Keratinocyte (primary cell): ENCODE measurements at regions not wholly inside any gene's neighbourhood (a gene's known extent, or its start where the extent isn't known, plus 50 kb on each side); places are given as distances from the start of the nearest gene placed in this dataset.

Source experiments
- DNase-seq: peaks from one replicate; pipeline ENCODE4 v3.0.0-alpha.2; 2011; ENCODE audit warnings: low read depth, missing footprints, low spot score
- FAIRE-seq: peaks from 2 replicates; lab custom pipeline; 2011; peaks lifted over from hg19 to GRCh38; lab: Jason Lieb, UNC
- H2AFZ ChIP-seq: 2 replicates; pipeline ENCODE4 v1.6.0; 2012; ENCODE audit warnings: low read length, control low read depth, inconsistent platforms; ENCODE audit not compliant: control insufficient read depth
- H3K27ac ChIP-seq: 2 replicates; pipeline ENCODE4 v1.5.1; 2011; ENCODE audit warnings: low read length; ENCODE audit not compliant: control insufficient read depth, insufficient read depth
- H3K27me3 ChIP-seq: 3 replicates; pipeline ENCODE4 v1.6.0; 2011; ENCODE audit warnings: low read length; ENCODE audit not compliant: control insufficient read depth, insufficient read depth; ENCODE audit errors: extremely low read depth
- H3K36me3 ChIP-seq, 2 experiments: 2 replicates in 1 of 2; 3 replicates in 1 of 2; pipeline ENCODE4 v1.5.1; 2011; ENCODE audit warnings: low read length in 2 of 2, mild to moderate bottlenecking in 1 of 2; ENCODE audit not compliant: control insufficient read depth in 2 of 2, insufficient read depth in 2 of 2; ENCODE audit errors: extremely low read depth in 1 of 2
- H3K4me1 ChIP-seq: 3 replicates; pipeline ENCODE4 v1.5.1; 2011; ENCODE audit warnings: low read length; ENCODE audit not compliant: control insufficient read depth, insufficient read depth; ENCODE audit errors: extremely low read depth
- H3K4me2 ChIP-seq: 3 replicates; pipeline ENCODE4 v1.6.0; 2011; ENCODE audit warnings: low read depth, low read length; ENCODE audit not compliant: control insufficient read depth, insufficient read depth; ENCODE audit errors: extremely low read depth
- H3K4me3 ChIP-seq, 3 experiments: fragments of 200-600 bp in 1 of 3; sonication (generic) in 1 of 3; 2 replicates in 2 of 3; 3 replicates in 1 of 3; pipeline ENCODE4 v1.5.1; 2011 to 2016; ENCODE audit warnings: low read length in 3 of 3, mild to moderate bottlenecking in 3 of 3, control low read depth in 2 of 3, inconsistent platforms in 1 of 3, low read depth in 1 of 3, mixed read lengths in 1 of 3, mixed run types in 1 of 3, moderate library complexity in 1 of 3; ENCODE audit not compliant: control insufficient read depth in 2 of 3, insufficient read depth in 2 of 3; ENCODE audit errors: extremely low read depth in 1 of 3
- H3K79me2 ChIP-seq: 2 replicates; pipeline ENCODE4 v1.6.0; 2012; ENCODE audit warnings: low read length; ENCODE audit not compliant: control insufficient read depth, insufficient read depth
- H3K9ac ChIP-seq: 3 replicates; pipeline ENCODE4 v1.6.0; 2011; ENCODE audit warnings: low read length; ENCODE audit not compliant: control insufficient read depth, insufficient read depth; ENCODE audit errors: extremely low read depth
- H3K9me1 ChIP-seq: 3 replicates; pipeline ENCODE4 v1.6.0; 2011; ENCODE audit warnings: low read length; ENCODE audit not compliant: control insufficient read depth, insufficient read depth; ENCODE audit errors: extremely low read depth
- H3K9me3 ChIP-seq: 2 replicates; pipeline ENCODE4 v1.5.1; 2012; ENCODE audit warnings: low read depth, low read length; ENCODE audit not compliant: control insufficient read depth
- H4K20me1 ChIP-seq: 3 replicates; pipeline ENCODE4 v1.6.0; 2011; ENCODE audit warnings: low read length; ENCODE audit not compliant: control insufficient read depth, insufficient read depth; ENCODE audit errors: extremely low read depth
- EZH2 ChIP-seq: IDR thresholded peaks from one replicate; pipeline ENCODE4 v1.6.1; 2012; ENCODE audit warnings: inconsistent platforms, mild to moderate bottlenecking, low read length, moderate library complexity
- dilution Hi-C: fragments of 300-500 bp; cut with MboI; formaldehyde crosslinking; loops from one replicate; pipeline ENCODE4 v1.7.0; 2020; ENCODE audit warnings: low sequenced_read_pairs; ENCODE audit not compliant: extremely low pct_ligation_motif_present
- TF ChIP-seq, protein P1 (sequence below), 3 experiments: IDR thresholded peaks in 1 of 3; conservative IDR thresholded peaks in 1 of 3; optimal IDR thresholded peaks in 1 of 3; 2 replicates in 2 of 3; 3 replicates in 1 of 3; pipeline versions ENCODE3 to v1.5.1; 2011; ENCODE audit warnings: low read length in 3 of 3, mild to moderate bottlenecking in 3 of 3, moderate library complexity in 2 of 3, control low read depth in 1 of 3, inconsistent platforms in 1 of 3; ENCODE audit not compliant: insufficient read depth in 2 of 3; ENCODE audit errors: extremely low read depth in 1 of 3

DNA sequence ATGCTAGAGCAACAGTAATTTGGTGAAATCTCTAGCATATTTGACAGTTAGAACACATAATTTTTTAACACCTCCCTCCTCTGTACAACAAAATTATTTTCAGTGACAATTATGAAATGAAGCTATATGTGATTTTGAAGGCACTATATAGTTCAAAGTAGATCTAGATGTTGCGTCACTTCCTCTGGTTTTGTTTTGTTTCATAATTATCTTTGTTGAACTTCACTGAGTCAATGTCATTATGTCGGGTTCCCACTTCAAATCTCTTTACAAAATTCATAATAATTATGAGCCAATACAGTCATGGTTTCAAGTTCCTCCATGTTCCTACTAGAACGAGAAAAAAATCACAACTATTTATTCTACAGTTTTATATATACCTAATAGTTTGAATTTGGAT, 254.8 kb upstream of the PLXNA2 start:
- no peak for TF ChIP-seq EZH2
- TF ChIP-seq, protein P1, sequence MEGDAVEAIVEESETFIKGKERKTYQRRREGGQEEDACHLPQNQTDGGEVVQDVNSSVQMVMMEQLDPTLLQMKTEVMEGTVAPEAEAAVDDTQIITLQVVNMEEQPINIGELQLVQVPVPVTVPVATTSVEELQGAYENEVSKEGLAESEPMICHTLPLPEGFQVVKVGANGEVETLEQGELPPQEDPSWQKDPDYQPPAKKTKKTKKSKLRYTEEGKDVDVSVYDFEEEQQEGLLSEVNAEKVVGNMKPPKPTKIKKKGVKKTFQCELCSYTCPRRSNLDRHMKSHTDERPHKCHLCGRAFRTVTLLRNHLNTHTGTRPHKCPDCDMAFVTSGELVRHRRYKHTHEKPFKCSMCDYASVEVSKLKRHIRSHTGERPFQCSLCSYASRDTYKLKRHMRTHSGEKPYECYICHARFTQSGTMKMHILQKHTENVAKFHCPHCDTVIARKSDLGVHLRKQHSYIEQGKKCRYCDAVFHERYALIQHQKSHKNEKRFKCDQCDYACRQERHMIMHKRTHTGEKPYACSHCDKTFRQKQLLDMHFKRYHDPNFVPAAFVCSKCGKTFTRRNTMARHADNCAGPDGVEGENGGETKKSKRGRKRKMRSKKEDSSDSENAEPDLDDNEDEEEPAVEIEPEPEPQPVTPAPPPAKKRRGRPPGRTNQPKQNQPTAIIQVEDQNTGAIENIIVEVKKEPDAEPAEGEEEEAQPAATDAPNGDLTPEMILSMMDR (optimal IDR thresholded peaks at IDR 0.05 in 1 of 3, IDR thresholded peaks at IDR 0.05 in 1 of 3, conservative IDR thresholded peaks at IDR 0.05 in 1 of 3; ENCODE audit: extremely low read depth in 1 of 3, insufficient read depth in 2 of 3, low read length in 3 of 3) = no peak
- no peak for FAIRE-seq

DNA sequence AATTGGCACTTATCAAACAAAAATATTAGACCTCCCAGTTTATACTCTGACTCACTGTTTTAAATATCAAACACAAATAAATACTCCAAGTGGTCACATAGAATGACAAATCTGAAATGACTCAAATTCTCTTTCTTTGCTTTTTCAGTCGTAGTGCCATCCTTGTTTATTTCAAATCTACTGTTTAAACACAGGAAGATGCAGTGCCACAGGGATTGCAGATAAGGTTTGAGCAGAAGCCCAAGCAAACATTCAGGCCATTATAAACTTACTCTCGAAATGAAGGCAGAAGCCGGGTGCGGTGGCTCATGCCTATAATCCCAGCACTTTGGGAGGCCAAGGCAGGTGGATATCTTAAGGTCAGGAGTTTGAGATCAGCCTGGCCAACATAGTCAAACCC, 255.4 kb upstream of the PLXNA2 start:
- no peak for TF ChIP-seq EZH2
- TF ChIP-seq, protein P1 (optimal IDR thresholded peaks at IDR 0.05 in 1 of 3, IDR thresholded peaks at IDR 0.05 in 1 of 3, conservative IDR thresholded peaks at IDR 0.05 in 1 of 3; ENCODE audit: extremely low read depth in 1 of 3, insufficient read depth in 2 of 3, low read length in 3 of 3) = no peak
- Histone ChIP-seq H3K9ac (no peak overlapping the region), H3K4me1 (peaks cover 13% of the 10 kb centered on the region), H3K4me2 (no peak overlapping the region), H3K9me1 (no peaks in the 10 kb centered on the region), H4K20me1 (no peaks in the 10 kb centered on the region), H3K36me3 (no peaks in the 10 kb centered on the region), H2AFZ (no peak overlapping the region), H3K27ac (no peak overlapping the region), H3K4me3 (no peak overlapping the region), H3K9me3 (no peaks in the 10 kb centered on the region), H3K79me2 (no peaks in the 10 kb centered on the region), H3K27me3 (no peaks in the 10 kb centered on the region)
- no peak for DNase-seq
- dilution Hi-C loops = no loop called here
- FAIRE-seq = no peak

More for the DNA sequence above, 254.8 kb upstream of the PLXNA2 start:
- Histone ChIP-seq H3K36me3 (no peaks in the 10 kb centered on the region), H3K9ac (no peak overlapping the region), H3K4me3 (no peak overlapping the region), H3K27me3 (no peaks in the 10 kb centered on the region), H4K20me1 (no peaks in the 10 kb centered on the region), H3K9me3 (no peaks in the 10 kb centered on the region), H3K27ac (no peak overlapping the region), H2AFZ (no peak overlapping the region), H3K9me1 (no peaks in the 10 kb centered on the region), H3K79me2 (no peaks in the 10 kb centered on the region), H3K4me2 (no peak overlapping the region), H3K4me1 (peaks cover 13% of the 10 kb centered on the region)
- DNase-seq = no peak
- dilution Hi-C loops = no loop called here
